H1 (cell line): ENCODE measurements at regions not wholly inside any gene's neighbourhood (a gene's known extent, or its start where the extent isn't known, plus 50 kb on each side); places are given as distances from the start of the nearest gene placed in this dataset.

Experiments
- CTCF ChIA-PET: fragments of 300-600 bp; sonication (Branson Sonifier 250); formaldehyde crosslinking; loops from one replicate; lab custom pipeline; 2021; ENCODE audit not compliant: partially characterized antibody; lab: Charles Lee
- POLR2A ChIA-PET: fragments of 300-600 bp; sonication (Branson Sonifier 250); formaldehyde crosslinking; loops from one replicate; lab custom pipeline; 2021; ENCODE audit warnings: inconsistent platforms; ENCODE audit not compliant: partially characterized antibody; lab: Charles Lee
- DNase-seq, 2 experiments: peaks; one replicate each; pipeline versions ENCODE4 v3.0.0 to v3.0.0-alpha.2; 2010 to 2022; ENCODE audit warnings: low spot score in 2 of 2, low read depth in 1 of 2, mixed read lengths in 1 of 2
- FAIRE-seq: peaks from 2 replicates; lab custom pipeline; 2011; peaks lifted over from hg19 to GRCh38; lab: Jason Lieb, UNC
- H2AFZ ChIP-seq: 2 replicates; pipeline ENCODE4 v1.8.1; 2012; ENCODE audit warnings: low read length, inconsistent platforms
- H2AK5ac ChIP-seq: 2 replicates; pipeline ENCODE4 v1.6.1; 2013; ENCODE audit warnings: low read depth, low read length
- H2BK120ac ChIP-seq: replicated peaks from 2 replicates; pipeline ENCODE3; 2013; ENCODE audit warnings: low read depth, low read length, inconsistent platforms
- H2BK12ac ChIP-seq: 2 replicates; pipeline ENCODE4 v1.6.1; 2013; ENCODE audit warnings: low read depth, low read length
- H2BK15ac ChIP-seq: 2 replicates; pipeline ENCODE4 v1.6.1; 2013; ENCODE audit warnings: low read length
- H2BK20ac ChIP-seq: 2 replicates; pipeline ENCODE4 v1.6.1; 2013; ENCODE audit warnings: low read length
- H2BK5ac ChIP-seq: 2 replicates; pipeline ENCODE4 v1.6.1; 2013; ENCODE audit warnings: low read depth, low read length
- H3K14ac ChIP-seq: 2 replicates; pipeline ENCODE4 v1.6.1; 2013; ENCODE audit warnings: inconsistent platforms; ENCODE audit not compliant: insufficient read length
- H3K18ac ChIP-seq: 2 replicates; pipeline ENCODE4 v1.6.1; 2013; ENCODE audit warnings: low read length; ENCODE audit errors: extremely low read depth
- H3K23ac ChIP-seq: 2 replicates; pipeline ENCODE4 v1.6.1; 2013; ENCODE audit warnings: inconsistent platforms; ENCODE audit not compliant: insufficient read length
- H3K23me2 ChIP-seq: 2 replicates; pipeline ENCODE4 v1.6.1; 2013; ENCODE audit warnings: low read depth, low read length
- H3K27ac ChIP-seq: 2 replicates; pipeline ENCODE4 v1.6.1; 2011; ENCODE audit warnings: low read depth, low read length, inconsistent platforms
- H3K27me3 ChIP-seq, 4 experiments: replicated peaks in 1 of 4; 1 replicate in 1 of 4; 2 replicates in 3 of 4; pipeline versions ENCODE4 v1.6.1 to v1.8.1; 2011 to 2013; ENCODE audit warnings: low read length in 3 of 4, mild to moderate bottlenecking in 3 of 4, inconsistent platforms in 2 of 4, mixed read lengths in 2 of 4, moderate library complexity in 1 of 4; ENCODE audit not compliant: control insufficient read depth in 3 of 4, insufficient read depth in 3 of 4; ENCODE audit errors: extremely low read depth in 1 of 4
- H3K36me3 ChIP-seq, 4 experiments: 2 replicates each; pipeline versions ENCODE4 v1.6.1 to v1.8.1; 2011 to 2013; ENCODE audit warnings: mild to moderate bottlenecking in 4 of 4, low read length in 3 of 4, moderate library complexity in 2 of 4, control low read depth in 1 of 4, inconsistent platforms in 1 of 4; ENCODE audit not compliant: insufficient read depth in 4 of 4, control insufficient read depth in 2 of 4
- H3K4ac ChIP-seq: replicated peaks from 2 replicates; pipeline ENCODE3; 2013; ENCODE audit warnings: low read length, low read depth, mixed read lengths, inconsistent platforms; ENCODE audit not compliant: insufficient read length
- H3K4me1 ChIP-seq, 4 experiments: replicated peaks in 1 of 4; 1 replicate in 1 of 4; 2 replicates in 3 of 4; pipeline versions ENCODE4 v1.6.1 to v1.8.1; 2011 to 2013; ENCODE audit warnings: low read length in 3 of 4, inconsistent platforms in 2 of 4, mixed read lengths in 1 of 4; ENCODE audit not compliant: insufficient read depth in 4 of 4, control insufficient read depth in 3 of 4
- H3K4me2 ChIP-seq, 2 experiments: 2 replicates each; pipeline versions ENCODE4 v1.6.1 to v1.8.1; 2011 to 2013; ENCODE audit warnings: low read depth in 2 of 2, low read length in 2 of 2, control low read depth in 1 of 2, inconsistent platforms in 1 of 2, mild to moderate bottlenecking in 1 of 2; ENCODE audit not compliant: insufficient read depth in 1 of 2
- H3K4me3 ChIP-seq, 4 experiments: fragments of 200-600, 300-600 bp in 1 of 4; sonication (generic), shearing (Covaris generic), sonication (Bioruptor Twin) in 1 of 4; 2 replicates each; pipeline versions ENCODE4 v1.5.1 to v1.8.1; 2011 to 2016; ENCODE audit warnings: low read length in 4 of 4, low read depth in 3 of 4, control low read depth in 2 of 4, inconsistent platforms in 2 of 4, mild to moderate bottlenecking in 2 of 4, mixed read lengths in 1 of 4, moderate library complexity in 1 of 4; ENCODE audit not compliant: insufficient read depth in 2 of 4; ENCODE audit errors: extremely low read depth in 1 of 4
- H3K56ac ChIP-seq: replicated peaks from 2 replicates; pipeline ENCODE3; 2013; ENCODE audit warnings: low read depth, mild to moderate bottlenecking, mixed read lengths, low read length, inconsistent platforms; ENCODE audit not compliant: insufficient read length
- H3K79me1 ChIP-seq: 2 replicates; pipeline ENCODE4 v1.6.1; 2013; ENCODE audit warnings: low read depth, low read length, control low read depth
- H3K79me2 ChIP-seq, 2 experiments: 2 replicates each; pipeline versions ENCODE4 v1.6.1 to v1.8.1; 2012 to 2013; ENCODE audit warnings: low read length in 2 of 2, mild to moderate bottlenecking in 2 of 2, inconsistent platforms in 1 of 2; ENCODE audit not compliant: insufficient read depth in 2 of 2, control insufficient read depth in 1 of 2
- H3K9ac ChIP-seq, 4 experiments: replicated peaks in 1 of 4; 1 replicate in 1 of 4; 2 replicates in 3 of 4; pipeline versions ENCODE4 v1.6.1 to v1.8.1; 2011 to 2013; ENCODE audit warnings: low read depth in 3 of 4, low read length in 3 of 4, control low read depth in 2 of 4, mild to moderate bottlenecking in 2 of 4, moderate library complexity in 2 of 4, inconsistent platforms in 1 of 4; ENCODE audit errors: extremely low read depth in 1 of 4
- H3K9me3 ChIP-seq, 2 experiments: 2 replicates each; pipeline versions ENCODE4 v1.6.1 to v1.8.1; 2012 to 2013; ENCODE audit warnings: mild to moderate bottlenecking in 2 of 2, moderate library complexity in 2 of 2, control low read depth in 1 of 2, inconsistent platforms in 1 of 2, low read depth in 1 of 2, low read length in 1 of 2, mixed read lengths in 1 of 2; ENCODE audit not compliant: insufficient read depth in 2 of 2
- H4K20me1 ChIP-seq, 2 experiments: replicated peaks in 1 of 2; 2 replicates each; pipeline versions ENCODE3 to v1.8.1; 2011 to 2013; ENCODE audit warnings: inconsistent platforms in 2 of 2, low read length in 2 of 2, mild to moderate bottlenecking in 1 of 2; ENCODE audit not compliant: insufficient read depth in 2 of 2, control insufficient read depth in 1 of 2
- H4K5ac ChIP-seq: 2 replicates; pipeline ENCODE4 v1.6.1; 2013; ENCODE audit warnings: low read length, low read depth, mixed read lengths, inconsistent platforms; ENCODE audit not compliant: insufficient read length
- H4K8ac ChIP-seq: 2 replicates; pipeline ENCODE4 v1.8.0; 2013; ENCODE audit warnings: mild to moderate bottlenecking, moderate library complexity, low read length, inconsistent platforms; ENCODE audit not compliant: insufficient read depth; ENCODE audit errors: extremely low read depth
- H4K91ac ChIP-seq: replicated peaks from 2 replicates; pipeline ENCODE3; 2013; ENCODE audit warnings: low read length, mixed read lengths, inconsistent platforms; ENCODE audit not compliant: insufficient read length
- RXRA ChIP-seq: IDR thresholded peaks from 2 replicates; pipeline ENCODE4 v1.6.1; 2011; ENCODE audit warnings: low read depth, mild to moderate bottlenecking, low read length, moderate library complexity; ENCODE audit not compliant: insufficient read depth
- WGBS, 2 experiments: shearing (Covaris generic) in 1 of 2; methylation state at CpG; one replicate each; pipeline versions ENCODE4 v1.1.6 to v1.1.7; 2013 to 2015; ENCODE audit warnings: low lambda C conversion rate in 2 of 2, mixed read lengths in 2 of 2, inconsistent platforms in 1 of 2, low coverage in 1 of 2, missing lambda C conversion rate in 1 of 2; ENCODE audit not compliant: insufficient replicate concordance in 2 of 2, insufficient coverage in 1 of 2, insufficient read length in 1 of 2; ENCODE audit errors: extremely low coverage in 1 of 2, missing lambda C conversion rate in 1 of 2; 5-methylcytosine and 5-hydroxymethylcytosine counted together
- TF ChIP-seq, protein P1 (sequence below): IDR thresholded peaks from 2 replicates; pipeline ENCODE4 v1.6.1; 2012; ENCODE audit warnings: inconsistent platforms

DNA sequence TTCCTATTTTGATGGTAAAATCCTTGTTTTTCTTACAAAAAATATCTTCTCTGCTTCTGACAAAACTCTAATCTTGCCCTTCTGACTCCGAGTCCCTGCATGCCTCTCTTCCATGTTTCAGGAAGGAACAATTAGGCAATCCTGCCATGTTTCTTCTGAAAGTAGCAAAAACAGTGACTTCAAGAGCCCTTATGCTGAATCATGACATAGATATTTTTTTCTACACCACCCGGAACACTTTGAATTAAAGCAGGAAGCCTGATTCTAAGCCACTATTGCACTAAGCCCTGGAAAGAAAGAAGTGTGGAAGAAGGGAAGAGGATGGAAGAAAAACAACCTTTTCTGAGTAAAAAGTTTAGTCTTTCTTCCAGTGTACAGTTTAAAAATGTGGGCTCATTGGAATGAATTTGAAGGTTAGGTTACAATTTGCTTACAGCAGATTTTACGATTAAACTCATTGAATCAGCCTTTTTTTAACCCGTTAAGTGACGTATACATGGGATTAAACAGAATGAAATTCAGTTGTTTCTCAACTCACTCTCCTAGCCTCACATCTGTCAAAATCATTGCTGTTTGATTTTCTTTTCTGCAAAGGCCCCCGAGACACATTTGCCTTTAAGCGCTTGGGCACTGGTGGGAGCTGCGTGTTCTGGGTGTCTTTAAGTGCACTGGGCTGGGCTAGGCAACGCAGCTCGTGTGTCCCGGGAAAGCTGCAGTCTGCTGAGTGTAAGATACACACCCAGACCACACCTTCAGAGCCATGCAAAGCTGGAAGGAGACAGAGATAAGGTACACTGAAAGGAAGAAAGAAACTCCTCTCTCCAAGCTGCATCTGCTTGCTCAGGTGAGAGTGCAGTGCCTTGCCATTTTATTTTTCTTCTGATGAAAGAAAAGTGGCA, 159.4 kb upstream of the CITED2 start:
- Histone ChIP-seq H3K4me3 (no peak overlapping the region), H3K27me3 (no peaks in the 10 kb centered on the region), H2BK12ac (peak overlapping the region; percentile 44; the same call in 1 of the 2 replicates), H3K79me1 (no peaks in the 10 kb centered on the region), H2BK15ac (0 out of 2 replicates have a peak overlapping the region, but pooled peaks have one; percentile 54), H3K9ac (no peak overlapping the region), H4K8ac (no peak overlapping the region), H3K14ac (no peak overlapping the region), H3K18ac (no peak overlapping the region), H4K5ac (no peak overlapping the region), H4K20me1 (no peaks in the 10 kb centered on the region), H3K4me1 (no peaks in the 10 kb centered on the region), H4K91ac (no peak overlapping the region), H2AFZ (peak overlapping the region; percentile 92), H2BK5ac (no peak overlapping the region), H2AK5ac (no peak overlapping the region), H3K9me3 (no peaks in the 10 kb centered on the region; a peak in 1 of 4 replicates), H3K27ac (no peak overlapping the region), H3K23me2 (no peaks in the 10 kb centered on the region), H3K4ac (no peak overlapping the region), H3K56ac (no peak overlapping the region), H3K36me3 (no peaks in the 10 kb centered on the region), H3K79me2 (no peaks in the 10 kb centered on the region), H2BK20ac (no peak overlapping the region), H2BK120ac (no peak overlapping the region), H3K23ac (no peak overlapping the region), H3K4me2 (no peak overlapping the region)
- CTCF ChIA-PET, result no interaction called here
- FAIRE-seq (no peak), DNase-seq (no peak)
- POLR2A ChIA-PET, result interaction anchor here (1.5 kb wide), 1 partner anchor 160 kb away, joined by 5 read pairs; the partner anchor contains the start of gene CITED2
- WGBS, 2 experiments, result 83% methylated on average over 11 of the region's 11 CpGs; no CpG with 5 or more reads in 1 of the 2 experiments
- no peak for TF ChIP-seq RXRA
- TF ChIP-seq, protein P1, sequence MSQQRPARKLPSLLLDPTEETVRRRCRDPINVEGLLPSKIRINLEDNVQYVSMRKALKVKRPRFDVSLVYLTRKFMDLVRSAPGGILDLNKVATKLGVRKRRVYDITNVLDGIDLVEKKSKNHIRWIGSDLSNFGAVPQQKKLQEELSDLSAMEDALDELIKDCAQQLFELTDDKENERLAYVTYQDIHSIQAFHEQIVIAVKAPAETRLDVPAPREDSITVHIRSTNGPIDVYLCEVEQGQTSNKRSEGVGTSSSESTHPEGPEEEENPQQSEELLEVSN, result no peak
